K562 (cell line): ENCODE measurements at regions not wholly inside any gene's neighbourhood (a gene's known extent, or its start where the extent isn't known, plus 50 kb on each side); places are given as distances from the start of the nearest gene placed in this dataset.

ENCODE experiments used
- CREB1 ChIP-seq, 2 experiments: sonication (generic) in 1 of 2; formaldehyde crosslinking in 1 of 2; IDR thresholded peaks; 2 replicates each; pipeline versions ENCODE4 v1.6.1 to v1.8.0; 2012 to 2022; ENCODE audit warnings: inconsistent platforms in 1 of 2, mild to moderate bottlenecking in 1 of 2, missing genetic modification reagents in 1 of 2, moderate library complexity in 1 of 2
- CTCF ChIP-seq, 3 experiments: IDR thresholded peaks in 2 of 3; conservative IDR thresholded peaks in 1 of 3; 2 replicates each; pipeline ENCODE4 v1.5.1; 2011 to 2012; ENCODE audit warnings: low read length in 3 of 3, mild to moderate bottlenecking in 3 of 3, control low read depth in 2 of 3, improper control_type of control experiment in 1 of 3, inconsistent platforms in 1 of 3, low read depth in 1 of 3, mixed read lengths in 1 of 3, moderate library complexity in 1 of 3; ENCODE audit not compliant: insufficient read depth in 2 of 3
- ELF4 ChIP-seq: fragments of 450-650 bp; formaldehyde crosslinking; IDR thresholded peaks from 2 replicates; pipeline ENCODE4 v1.4.0; 2022; ENCODE audit warnings: missing genetic modification characterization
- MTA1 ChIP-seq: fragments of 450-650 bp; IDR thresholded peaks from 2 replicates; pipeline ENCODE4 v1.6.1; 2017; ENCODE audit warnings: borderline replicate concordance
- TAF1 ChIP-seq: IDR thresholded peaks from 2 replicates; pipeline ENCODE4 v1.6.1; 2011; ENCODE audit warnings: mild to moderate bottlenecking, low read length, moderate library complexity; ENCODE audit not compliant: insufficient read depth, control insufficient read depth, severe bottlenecking; ENCODE audit errors: extremely low read depth
- TEAD4 ChIP-seq, 2 experiments: sonication (generic) in 1 of 2; formaldehyde crosslinking in 1 of 2; IDR thresholded peaks; 2 replicates each; pipeline versions ENCODE4 v1.6.1 to v1.8.0; 2012 to 2022; ENCODE audit warnings: borderline replicate concordance in 1 of 2, inconsistent platforms in 1 of 2, low read length in 1 of 2, mild to moderate bottlenecking in 1 of 2, missing genetic modification reagents in 1 of 2
- ZBTB34 ChIP-seq: fragments of 250-450 bp; sonication (Bioruptor Pico); IDR thresholded peaks from 2 replicates; pipeline ENCODE4 v1.8.0; 2021; ENCODE audit warnings: mild to moderate bottlenecking, moderate library complexity
- ZBTB8A ChIP-seq: fragments of 450-650 bp; IDR thresholded peaks from 2 replicates; pipeline ENCODE4 v1.6.1; 2018; ENCODE audit warnings: mild to moderate bottlenecking, moderate library complexity; ENCODE audit not compliant: partially characterized antibody
- ZC3H4 ChIP-seq: sonication (generic); formaldehyde crosslinking; IDR thresholded peaks from 2 replicates; pipeline ENCODE4 v1.9.0; 2021; ENCODE audit warnings: missing genetic modification reagents, borderline replicate concordance
- ZNF274 ChIP-seq: IDR thresholded peaks from 2 replicates; pipeline ENCODE4 v1.6.1; 2011; ENCODE audit warnings: low read depth, mild to moderate bottlenecking, low read length, moderate library complexity, borderline replicate concordance
- ZNF311 ChIP-seq: fragments of 250-450 bp; sonication (Bioruptor Pico); IDR thresholded peaks from 2 replicates; pipeline ENCODE4 v1.4.0; 2020; ENCODE audit warnings: mild to moderate bottlenecking, moderate library complexity

GRCh38 chr7:56229631-56230030 is 113.4 kb upstream of the NUPR2 start:
- no peak for TF ChIP-seq CTCF (IDR thresholded peaks at IDR 0.05 in 2 of 3, conservative IDR thresholded peaks at IDR 0.05 in 1 of 3; ENCODE audit: insufficient read depth in 2 of 3, low read depth in 1 of 3, low read length in 3 of 3)
- TF ChIP-seq ZBTB8A: no peak
- TF ChIP-seq CREB1 (IDR thresholded peaks at IDR 0.05): no peak
- TF ChIP-seq CREB1 (CRISPR knock-in tag; IDR thresholded peaks at IDR 0.05): no peak
- no peak for TF ChIP-seq MTA1
- TF ChIP-seq ZC3H4 (CRISPR knock-in tag): no peak
- no peak for TF ChIP-seq TAF1
- TF ChIP-seq TEAD4 (IDR thresholded peaks at IDR 0.05; ENCODE audit: low read length): no peak
- TF ChIP-seq TEAD4 (CRISPR knock-in tag; IDR thresholded peaks at IDR 0.05; ENCODE audit: borderline replicate concordance): no peak
- no peak for TF ChIP-seq ZBTB34 (CRISPR knock-in tag)
- TF ChIP-seq ZNF311 (CRISPR knock-in tag): no peak
- TF ChIP-seq ZNF274: no peak
- no peak for TF ChIP-seq ELF4 (CRISPR knock-in tag)
